ENCODE measurements at regions not wholly inside any gene's neighbourhood (a gene's known extent, or its start where the extent isn't known, plus 50 kb on each side); places are given as distances from the start of the nearest gene placed in this dataset.

DNA sequence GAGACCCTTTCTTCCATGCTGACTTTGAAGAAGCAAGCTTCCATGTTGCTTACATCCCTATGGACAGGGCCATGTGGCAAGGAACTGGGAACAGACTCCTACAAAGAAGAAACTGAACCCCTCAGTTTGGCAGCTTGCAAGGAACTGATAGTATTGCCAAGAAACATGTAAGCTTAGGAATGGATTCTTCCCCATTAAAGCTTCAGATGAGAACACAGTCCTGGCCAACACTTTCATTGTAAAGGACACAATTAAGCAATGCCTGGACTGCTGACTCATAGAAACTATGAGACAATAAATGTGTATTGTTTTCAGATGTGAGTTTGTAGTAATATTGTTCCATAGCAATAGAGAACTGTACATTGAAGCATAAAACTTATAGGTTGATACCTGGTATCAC is 82.4 kb downstream of the AASDHPPT start:
- no peak for DNase-seq
- Histone ChIP-seq H3K27me3 (no peaks in the 10 kb centered on the region), H3K27ac (no peak overlapping the region), H3K9me3 (replicated peaks in 1 of 3) (no peaks in the 10 kb centered on the region), H3K4me3 (no peak overlapping the region), H3K36me3 (replicated peaks in 1 of 2) (no peaks in the 10 kb centered on the region), H3K4me1 (replicated peaks in 1 of 2) (no peaks in the 10 kb centered on the region)
- intact Hi-C loops (cut with DNase I) = no loop called here
- TF ChIP-seq, protein P1, sequence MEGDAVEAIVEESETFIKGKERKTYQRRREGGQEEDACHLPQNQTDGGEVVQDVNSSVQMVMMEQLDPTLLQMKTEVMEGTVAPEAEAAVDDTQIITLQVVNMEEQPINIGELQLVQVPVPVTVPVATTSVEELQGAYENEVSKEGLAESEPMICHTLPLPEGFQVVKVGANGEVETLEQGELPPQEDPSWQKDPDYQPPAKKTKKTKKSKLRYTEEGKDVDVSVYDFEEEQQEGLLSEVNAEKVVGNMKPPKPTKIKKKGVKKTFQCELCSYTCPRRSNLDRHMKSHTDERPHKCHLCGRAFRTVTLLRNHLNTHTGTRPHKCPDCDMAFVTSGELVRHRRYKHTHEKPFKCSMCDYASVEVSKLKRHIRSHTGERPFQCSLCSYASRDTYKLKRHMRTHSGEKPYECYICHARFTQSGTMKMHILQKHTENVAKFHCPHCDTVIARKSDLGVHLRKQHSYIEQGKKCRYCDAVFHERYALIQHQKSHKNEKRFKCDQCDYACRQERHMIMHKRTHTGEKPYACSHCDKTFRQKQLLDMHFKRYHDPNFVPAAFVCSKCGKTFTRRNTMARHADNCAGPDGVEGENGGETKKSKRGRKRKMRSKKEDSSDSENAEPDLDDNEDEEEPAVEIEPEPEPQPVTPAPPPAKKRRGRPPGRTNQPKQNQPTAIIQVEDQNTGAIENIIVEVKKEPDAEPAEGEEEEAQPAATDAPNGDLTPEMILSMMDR (IDR thresholded peaks at IDR 0.05) = no peak
- no peak for TF ChIP-seq POLR2A (IDR thresholded peaks at IDR 0.05)

DNA sequence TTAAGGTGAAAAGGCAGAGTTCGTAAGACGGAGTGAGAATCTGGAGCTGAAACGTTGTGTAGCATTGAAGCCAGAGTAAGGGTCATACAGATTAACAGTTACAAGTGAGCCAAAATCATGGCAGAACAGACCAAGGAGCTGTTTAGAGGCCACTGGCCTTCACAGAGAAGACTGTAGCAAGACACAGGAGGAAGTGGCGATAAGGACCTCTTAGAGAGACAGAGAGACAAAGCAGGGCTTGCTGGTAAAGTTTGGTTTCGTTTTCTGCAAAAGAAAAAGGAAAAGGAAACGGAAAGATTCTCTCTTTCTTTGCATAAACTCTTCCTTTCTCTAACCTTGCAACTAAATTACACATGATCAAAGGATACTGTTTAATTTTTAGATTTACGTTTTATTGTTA is 83.0 kb downstream of the AASDHPPT start:
- H3K9me3 ChIP-seq (replicated peaks in 1 of 3) = no peaks in the 10 kb centered on the region
- intact Hi-C loops (cut with DNase I) = no loop called here
- no peak overlapping the region for H3K4me3 ChIP-seq
- no peak for TF ChIP-seq POLR2A (IDR thresholded peaks at IDR 0.05)
- no peaks in the 10 kb centered on the region for H3K4me1 ChIP-seq (replicated peaks in 1 of 2)
- no peak overlapping the region for H3K27ac ChIP-seq
- H3K27me3 ChIP-seq = no peaks in the 10 kb centered on the region
- DNase-seq = no peak
- no peaks in the 10 kb centered on the region for H3K36me3 ChIP-seq (replicated peaks in 1 of 2)
- WGBS, 4 donors = 75 to 86% (median 81%) methylated on average over 7 of the region's 7 CpGs

DNA sequence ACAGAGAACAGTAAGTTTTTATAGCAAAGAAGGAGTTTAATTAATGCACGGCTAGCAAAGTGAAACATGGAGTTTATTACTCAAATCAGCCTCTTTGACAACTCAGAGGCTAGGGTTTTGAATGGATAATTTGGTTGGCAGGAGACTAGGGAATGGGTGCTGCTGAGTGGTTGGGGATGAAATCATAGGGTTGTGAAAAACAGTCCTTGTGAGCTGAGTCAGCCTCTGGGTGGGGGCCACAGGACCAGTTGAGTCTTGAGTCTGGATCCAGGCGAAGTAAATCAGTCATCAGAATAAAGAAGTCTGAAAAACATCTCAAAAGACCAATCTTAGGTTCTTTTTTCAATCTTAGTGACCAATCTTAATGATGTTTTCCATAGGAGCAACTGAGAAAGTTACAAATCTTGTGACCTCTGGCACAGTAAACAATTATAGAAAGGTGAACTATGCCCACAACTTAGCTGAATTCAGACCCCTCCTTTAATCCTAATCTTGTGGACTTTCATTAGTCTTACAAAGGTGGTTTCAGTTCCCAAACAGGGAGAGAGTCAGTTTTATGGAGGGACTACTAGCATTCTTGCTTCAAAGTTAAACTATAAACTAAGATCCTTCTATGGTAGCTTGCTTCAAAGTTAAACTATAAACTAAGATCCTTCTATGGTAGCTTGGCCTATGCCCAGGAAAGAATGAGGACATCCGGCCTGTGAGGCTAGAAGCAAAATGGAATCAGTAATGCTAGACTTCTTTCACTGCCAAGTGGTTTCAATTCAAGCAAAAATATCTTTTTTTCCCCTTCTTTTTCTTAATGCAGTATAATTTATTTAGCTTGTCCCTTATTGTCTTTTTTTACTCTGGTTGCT is 84.5 kb downstream of the AASDHPPT start:
- Histone ChIP-seq H3K27me3 (no peaks in the 10 kb centered on the region), H3K27ac (no peak overlapping the region), H3K9me3 (replicated peaks in 1 of 3) (peaks cover 0 to under 1% (median 0%) of the 10 kb centered on the region in 3 donors), H3K4me3 (no peak overlapping the region), H3K4me1 (replicated peaks in 1 of 2) (no peaks in the 10 kb centered on the region), H3K36me3 (replicated peaks in 1 of 2) (no peaks in the 10 kb centered on the region)
- WGBS, 4 donors = 72 to 78% (median 76%) methylated on average over 3 of the region's 3 CpGs
- intact Hi-C loops (cut with DNase I) = no loop called here
- DNase-seq = no peak
- no peak for TF ChIP-seq POLR2A (IDR thresholded peaks at IDR 0.05)
- TF ChIP-seq, protein P1 (IDR thresholded peaks at IDR 0.05) = no peak

DNA sequence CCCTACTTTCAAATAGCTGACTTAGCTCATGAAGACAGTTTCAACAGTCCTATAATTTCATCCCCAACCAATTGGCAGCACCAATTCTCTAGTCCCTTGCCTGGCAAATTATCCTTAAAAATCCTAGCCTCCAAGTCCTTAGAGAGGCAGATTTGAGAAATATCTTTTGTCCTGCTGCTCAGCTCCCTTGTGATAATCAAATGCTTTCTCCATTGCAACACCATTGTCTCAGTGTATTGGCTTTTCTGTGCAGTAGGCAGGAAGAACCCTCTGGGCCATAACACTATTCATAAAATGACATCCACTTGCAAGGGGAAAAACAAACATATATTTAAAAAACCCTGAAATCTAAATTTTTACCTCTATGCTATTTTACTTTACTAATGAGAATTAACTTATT is 89.6 kb downstream of the AASDHPPT start:
- no peaks in the 10 kb centered on the region for H3K36me3 ChIP-seq (replicated peaks in 1 of 2)
- intact Hi-C loops (cut with DNase I) = no loop called here

More for the DNA sequence above, 89.6 kb downstream of the AASDHPPT start:
- Histone ChIP-seq H3K9me3 (replicated peaks in 1 of 3) (peaks cover 0 to 7% (median 0%) of the 10 kb centered on the region in 3 donors), H3K27me3 (no peaks in the 10 kb centered on the region), H3K4me1 (replicated peaks in 1 of 2) (no peaks in the 10 kb centered on the region), H3K4me3 (no peak overlapping the region), H3K27ac (no peak overlapping the region)
- TF ChIP-seq, protein P1 (IDR thresholded peaks at IDR 0.05) = no peak
- no peak for TF ChIP-seq POLR2A (IDR thresholded peaks at IDR 0.05)
- no peak for DNase-seq

Measured in adrenal gland (tissue), 9 donors.